ENCODE measurements at regions not wholly inside any gene's neighbourhood (a gene's known extent, or its start where the extent isn't known, plus 50 kb on each side); places are given as distances from the start of the nearest gene placed in this dataset.
"Not testable (repeated sequence)": the region's sequence is repeated elsewhere in the genome, so short reads cannot be mapped to it uniquely, and the experiment has no call there.

DNA sequence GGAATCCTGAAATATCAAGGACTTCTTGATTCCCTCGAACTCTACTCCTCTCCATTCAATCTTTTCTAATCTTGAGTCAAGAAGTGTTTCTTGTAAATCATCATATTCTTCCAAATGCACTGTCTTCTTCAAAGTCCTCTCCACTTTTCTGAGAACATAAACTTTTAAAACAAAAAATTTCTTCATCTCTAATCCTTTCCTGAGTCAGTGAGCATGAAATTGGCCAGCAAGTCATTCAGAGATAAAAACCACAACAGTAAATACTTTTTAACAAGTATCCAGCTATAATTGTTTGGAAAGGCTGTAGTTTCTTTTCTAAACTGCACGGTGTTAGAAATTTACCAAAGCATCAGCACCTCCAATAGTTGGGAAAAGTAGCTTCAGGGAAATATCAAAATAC, 312.6 kb upstream of the GALNT5 start:
- DNase-seq, result no peak

- DNase-seq, result no peak
These were observed 310.2 kb upstream of the GALNT5 start for GRCh38 chr2:156947261-156947660.

- no peak for DNase-seq
These were observed 301.8 kb upstream of the GALNT5 start for GRCh38 chr2:156955701-156956100.

- DNase-seq, result no peak
These were observed 301.3 kb upstream of the GALNT5 start for GRCh38 chr2:156956161-156956560.

DNA sequence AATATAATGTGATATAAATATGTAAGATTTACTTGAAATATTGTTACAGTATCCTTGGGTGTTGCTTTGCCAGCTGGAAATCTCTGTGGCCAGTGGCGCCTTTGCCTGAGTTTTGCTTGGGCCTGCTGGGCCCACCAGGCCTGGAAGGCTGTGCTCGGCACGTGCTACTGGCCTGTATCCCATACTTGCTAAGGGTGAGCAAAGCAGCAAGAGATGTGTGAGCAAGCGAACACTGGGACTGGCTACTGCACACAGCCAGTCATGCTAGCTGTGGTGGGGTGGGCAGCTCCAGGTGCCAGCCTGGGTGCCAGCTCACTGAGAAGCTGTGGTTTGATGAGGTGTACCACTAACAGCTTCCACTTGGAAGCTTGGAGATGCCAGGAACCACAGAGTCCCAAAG, 299.1 kb upstream of the GALNT5 start:
- no peak for DNase-seq

DNA sequence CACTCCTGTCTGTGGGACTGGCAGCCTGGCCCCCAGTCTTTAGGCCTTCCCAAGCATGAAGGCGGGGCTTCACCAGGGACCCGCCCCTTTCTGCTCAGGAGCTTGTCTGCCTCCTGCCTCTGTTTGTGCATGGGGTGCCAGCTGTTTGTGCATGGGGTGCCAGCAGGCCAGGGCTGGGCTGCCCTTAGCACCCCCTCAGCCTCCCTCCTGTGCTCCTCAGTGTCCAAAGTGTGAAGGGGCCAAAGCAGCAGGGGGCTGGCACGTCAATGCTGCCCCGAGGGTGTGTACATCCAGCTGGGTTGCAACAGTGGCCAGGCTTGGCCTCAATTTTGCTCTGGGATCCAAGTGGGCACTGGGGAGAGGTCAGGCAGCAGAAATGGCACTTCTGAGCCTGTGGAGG, 298.0 kb upstream of the GALNT5 start:
- no peak for DNase-seq

GRCh38 chr2:156982615-156983014, 274.9 kb upstream of the GALNT5 start:
- DNase-seq, result no peak

DNA sequence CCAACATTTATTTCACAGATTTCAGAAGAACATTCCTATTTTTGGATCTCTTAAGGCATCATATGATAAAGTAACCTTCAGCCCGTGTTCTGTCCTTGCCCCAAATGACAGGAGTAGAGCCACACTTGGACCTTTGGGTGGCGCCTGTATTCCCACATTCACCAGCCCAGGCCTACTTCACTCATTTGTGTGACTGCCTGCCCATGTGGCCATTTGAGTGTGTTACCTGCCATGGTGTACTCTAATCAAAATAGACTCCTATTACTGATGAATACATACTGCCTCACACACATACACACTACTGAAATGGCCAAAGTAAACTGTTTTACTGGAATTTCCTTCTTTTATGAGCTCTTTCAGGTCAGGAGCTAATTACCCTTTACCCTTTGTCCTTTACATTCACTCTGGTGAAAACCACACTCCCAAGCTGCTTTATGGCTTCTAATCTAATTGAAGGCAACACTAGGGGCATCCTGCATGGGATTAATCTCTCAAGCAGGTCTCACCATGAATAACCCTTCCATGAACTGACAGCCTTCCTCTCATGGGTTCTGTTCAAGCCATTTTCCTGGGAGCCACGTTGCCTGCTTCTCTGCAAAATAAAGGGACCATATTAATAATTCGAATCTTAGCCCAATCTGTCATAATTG, 271.0 kb upstream of the GALNT5 start:
- no peak for DNase-seq

- peak; percentile 75 for DNase-seq
These were observed 257.8 kb upstream of the GALNT5 start for GRCh38 chr2:156999661-157000060.

DNA sequence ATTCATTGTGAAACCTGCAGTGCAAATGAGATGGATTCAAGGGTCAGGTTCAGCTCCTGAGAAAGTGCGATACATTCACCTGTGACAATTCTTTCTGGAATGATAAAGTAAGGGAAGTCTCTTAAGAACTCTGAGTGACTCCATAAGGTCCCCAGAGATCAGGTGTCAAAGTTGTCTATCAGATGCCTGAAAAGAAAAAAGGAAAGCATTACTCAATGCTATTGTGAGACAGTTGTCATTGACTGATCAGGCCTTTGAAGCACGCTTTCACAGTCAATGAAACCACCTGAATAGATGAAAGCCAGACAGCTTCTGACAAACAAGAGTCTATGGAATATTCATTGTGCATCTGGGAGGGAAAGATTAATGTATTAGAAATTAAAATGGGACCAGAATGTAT, 252.7 kb upstream of the GALNT5 start:
- no peak for DNase-seq

GRCh38 chr2:157015015-157015575, 242.4 kb upstream of the GALNT5 start:
- DNase-seq, result no peak

- not testable (repeated sequence) for DNase-seq
These were observed 234.2 kb upstream of the GALNT5 start for GRCh38 chr2:157023264-157023663.

DNA sequence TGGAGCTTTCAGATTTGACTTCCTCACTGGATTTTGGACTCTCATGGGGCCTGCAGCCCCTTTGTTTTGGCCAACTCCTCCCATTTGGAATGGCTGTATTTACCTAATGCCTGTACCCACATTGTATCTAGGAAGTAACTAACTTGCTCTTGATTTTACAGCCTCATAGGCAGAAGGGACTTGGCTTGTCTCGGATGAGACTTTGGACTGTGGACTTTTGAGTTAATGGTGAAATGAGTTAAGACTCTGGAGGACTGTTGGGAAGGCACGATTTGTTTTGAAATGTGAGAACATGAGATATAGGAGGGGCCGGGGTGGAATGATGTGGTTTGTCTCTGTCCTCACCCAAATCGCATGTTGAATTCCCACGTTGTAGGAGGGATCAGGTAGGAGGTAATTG, 233.4 kb upstream of the GALNT5 start:
- DNase-seq, result no peak

GRCh38 chr2:157032017-157032416, 225.5 kb upstream of the GALNT5 start:
- no peak for DNase-seq

GRCh38 chr2:157036726-157037125, 220.8 kb upstream of the GALNT5 start:
- DNase-seq, result no peak

GRCh38 chr2:157043786-157044185, 213.7 kb upstream of the GALNT5 start:
- DNase-seq, result no peak

- DNase-seq, result no peak
These were observed 211.1 kb upstream of the GALNT5 start for GRCh38 chr2:157046396-157046795.

GRCh38 chr2:157052685-157053224, 204.8 kb upstream of the GALNT5 start:
- no peak for DNase-seq

- DNase-seq, result no peak
These were observed 203.6 kb upstream of the GALNT5 start for GRCh38 chr2:157053876-157054275.

DNA sequence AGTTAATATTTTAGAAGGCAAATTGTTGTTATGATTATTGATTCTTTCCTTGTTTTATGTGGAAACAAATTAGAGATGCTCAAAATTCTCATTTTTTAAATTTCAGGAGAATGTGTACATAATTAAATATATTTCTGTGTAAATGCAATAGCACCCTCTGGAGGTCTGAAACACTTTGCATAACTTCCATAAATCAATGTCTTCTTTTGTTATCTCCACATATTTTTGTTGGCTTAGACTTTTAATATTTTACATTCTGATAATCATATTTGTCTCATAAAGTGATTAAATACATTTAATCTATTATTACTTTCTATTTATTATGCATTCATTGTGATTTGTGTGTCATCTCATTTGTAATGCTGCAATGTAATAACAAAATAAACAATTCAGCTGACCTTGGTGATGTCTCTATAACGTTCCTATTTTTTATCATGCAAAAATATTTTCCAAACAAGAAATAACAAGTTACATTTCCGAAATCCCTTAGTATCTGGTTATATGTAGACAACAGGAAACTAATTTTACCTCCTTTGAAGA, 201.8 kb upstream of the GALNT5 start:
- DNase-seq, result no peak

GRCh38 chr2:157056200-157056676, 201.3 kb upstream of the GALNT5 start:
- DNase-seq, result peak; percentile 40

GRCh38 chr2:157058161-157058560, 199.3 kb upstream of the GALNT5 start:
- DNase-seq, result no peak

DNA sequence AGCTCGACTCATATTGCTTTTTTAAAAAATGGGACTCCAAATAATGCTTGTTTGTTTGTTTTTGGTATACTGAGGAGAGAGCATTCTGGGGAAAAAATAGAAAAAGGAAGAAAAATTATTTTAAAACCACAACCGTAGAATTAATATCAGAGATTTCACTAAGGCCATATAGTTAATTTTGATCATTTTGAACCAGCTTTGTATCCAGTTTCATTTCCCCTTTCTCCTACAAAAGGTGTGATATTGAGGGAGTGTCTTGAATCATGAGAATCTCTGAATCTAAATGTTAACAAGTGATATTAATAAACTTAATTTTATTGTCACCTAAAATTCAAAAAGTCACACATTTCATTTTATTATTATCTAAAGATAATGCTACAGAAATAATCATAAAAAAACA, 198.5 kb upstream of the GALNT5 start:
- no peak for DNase-seq

- DNase-seq, result no peak
These were observed 195.7 kb upstream of the GALNT5 start for GRCh38 chr2:157061799-157062198.

DNA sequence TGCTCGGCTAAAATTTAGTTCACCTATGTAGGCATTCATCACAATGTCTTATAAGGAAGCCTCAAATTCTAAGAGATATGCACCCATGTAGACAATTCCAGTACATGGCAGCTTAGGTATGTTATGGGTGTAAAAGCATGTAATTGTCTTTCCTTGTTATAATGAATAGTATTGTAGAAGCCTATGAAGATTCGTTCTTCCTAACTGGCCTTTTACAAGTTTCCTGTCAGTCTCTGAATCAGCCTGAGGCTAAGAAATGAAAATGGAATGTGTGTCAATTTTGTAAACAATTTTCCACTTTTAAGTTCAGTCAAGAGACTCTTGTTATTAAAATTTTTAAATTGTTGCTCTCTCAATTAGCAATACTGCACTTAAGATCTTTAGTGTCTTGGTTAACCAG, 189.9 kb upstream of the GALNT5 start:
- DNase-seq, result no peak
